ENCODE measurements at regions not wholly inside any gene's neighbourhood (a gene's known extent, or its start where the extent isn't known, plus 50 kb on each side); places are given as distances from the start of the nearest gene placed in this dataset.

DNA sequence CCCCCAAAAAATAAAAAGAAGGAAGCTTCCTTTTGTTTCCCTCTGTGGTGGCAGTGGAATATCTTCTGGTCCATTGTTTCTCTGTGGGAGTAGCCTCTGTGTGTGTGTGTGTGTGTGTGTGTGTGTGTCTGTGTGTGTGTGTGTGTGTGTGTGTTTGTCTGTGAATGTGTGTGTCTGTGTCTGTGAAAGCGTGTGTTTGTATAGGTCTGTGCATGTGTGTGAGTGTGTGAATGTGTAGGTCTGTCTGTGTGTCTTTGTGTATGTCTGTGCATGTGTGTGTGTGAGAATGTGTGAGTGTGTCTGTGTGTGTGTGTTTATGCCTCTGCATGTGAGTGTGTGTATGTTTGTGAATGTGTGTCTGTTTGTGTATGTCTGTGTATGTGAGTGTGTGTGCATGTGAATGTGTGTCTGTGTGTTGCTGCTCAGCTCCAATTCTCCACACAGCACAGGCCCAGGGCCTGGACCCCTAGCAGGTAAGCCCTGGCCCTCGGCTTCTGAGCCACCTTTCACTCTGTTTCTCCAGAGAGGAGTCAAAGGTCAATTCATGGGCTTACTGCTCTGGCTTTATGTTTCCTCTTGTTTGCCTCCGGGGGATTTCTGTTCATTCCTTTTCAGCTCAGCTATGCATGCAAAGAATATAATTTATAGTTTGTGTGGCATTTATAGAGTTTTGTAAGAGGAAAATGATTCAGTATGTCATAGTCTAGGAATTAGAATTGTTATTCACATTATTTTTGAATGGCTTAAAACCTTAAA lies 89.8 kb downstream of the UCHL1 start:
- no peaks in the 10 kb centered on the region for H3K27me3 ChIP-seq (replicated peaks in 1 of 2; ENCODE audit: control insufficient read depth in 2 of 2, insufficient read depth in 2 of 2, low read length in 1 of 2)
- TF ChIP-seq SIN3A (IDR thresholded peaks at IDR 0.05; ENCODE audit: low read depth, low read length) (no peak), ZBTB4 (CRISPR knock-in tag; IDR thresholded peaks at IDR 0.05) (no peak), ZSCAN29 (IDR thresholded peaks at IDR 0.05) (no peak), MTA3 (IDR thresholded peaks at IDR 0.05; ENCODE audit: borderline replicate concordance, low read length) (no peak), GATAD2B (conservative IDR thresholded peaks at IDR 0.05; ENCODE audit: low read depth) (no peak), BACH1 (IDR thresholded peaks at IDR 0.05; ENCODE audit: borderline replicate concordance) (no peak)
- FAIRE-seq = no peak
- no TSS peak for BruUV-seq (replicated peaks)
- in situ Hi-C loops (cut with MboI) (no loop called here), intact Hi-C loops (cut with micrococcal nuclease; ENCODE audit: unreplicated experiment) (no loop called here)
- H4K20me1 ChIP-seq (ENCODE audit: control insufficient read depth, insufficient read depth) = no peaks in the 10 kb centered on the region
- no peak for ATAC-seq
- no peaks in the 10 kb centered on the region for H3K36me3 ChIP-seq (ENCODE audit: control insufficient read depth in 2 of 2, insufficient read depth in 2 of 2, low read length in 1 of 2)
- no peak overlapping the region for H3K4me3 ChIP-seq
- ChIA-PET POLR2A (no interaction called here), CTCF (interaction anchor here (1.0 kb wide), 1 partner anchor 12 kb away, joined by 3 read pairs; no protein-coding TSS in a partner anchor), SMC1A (ENCODE audit: uncharacterized antibody, unreplicated experiment) (no interaction called here), RAD21 (ENCODE audit: unreplicated experiment) (no interaction called here)
- no peaks in the 10 kb centered on the region for H3K79me2 ChIP-seq (ENCODE audit: control insufficient read depth, insufficient read depth, low read length)
- no peak overlapping the region for H3K27ac ChIP-seq (ENCODE audit: control insufficient read depth, insufficient read depth)
- DNase-seq (ENCODE audit: low read depth, low spot score) = no peak
- H2AFZ ChIP-seq (ENCODE audit: control insufficient read depth, low read depth, low read length) = no peak overlapping the region
- H3K9me3 ChIP-seq (replicated peaks; ENCODE audit: control insufficient read depth, insufficient read depth, low read length) = no peaks in the 10 kb centered on the region
- 22% methylated on average over 3 of the region's 3 CpGs for WGBS (ENCODE audit: insufficient coverage, insufficient replicate concordance, low lambda C conversion rate, missing lambda C conversion rate)
- H3K9ac ChIP-seq (ENCODE audit: control insufficient read depth, insufficient read depth, low read length) = no peak overlapping the region
- no peaks in the 10 kb centered on the region for H3K4me1 ChIP-seq (ENCODE audit: control insufficient read depth, insufficient read depth, low read length)
- H3K4me2 ChIP-seq (ENCODE audit: control insufficient read depth, insufficient read depth) = no peak overlapping the region
